H7 (cell line): ENCODE measurements at regions not wholly inside any gene's neighbourhood (a gene's known extent, or its start where the extent isn't known, plus 50 kb on each side); places are given as distances from the start of the nearest gene placed in this dataset.
"Not testable (repeated sequence)": the region's sequence is repeated elsewhere in the genome, so short reads cannot be mapped to it uniquely, and the experiment has no call there.

Experiments
- DNase-seq: peaks from one replicate; pipeline ENCODE4 v3.0.0; 2012
- H3K27me3 ChIP-seq: 2 replicates; pipeline ENCODE4 v1.6.0; 2011; ENCODE audit warnings: mild to moderate bottlenecking, low read length; ENCODE audit not compliant: control insufficient read depth, insufficient read depth
- H3K36me3 ChIP-seq: replicated peaks from 2 replicates; pipeline ENCODE4 v1.5.1; 2011; ENCODE audit warnings: low read length; ENCODE audit not compliant: control insufficient read depth, insufficient read depth
- H3K4me3 ChIP-seq: 2 replicates; pipeline ENCODE4 v1.5.1; 2011; ENCODE audit warnings: low read depth, mild to moderate bottlenecking, control low read depth, low read length, moderate library complexity; ENCODE audit not compliant: insufficient read depth

- DNase-seq: no peak
- Histone ChIP-seq H3K4me3 (no peak overlapping the region), H3K36me3 (no peaks in the 10 kb centered on the region), H3K27me3 (no peaks in the 10 kb centered on the region)
These were observed 191.4 kb downstream of the SPRY1 start for GRCh38 chr4:123587983-123588494.

- Histone ChIP-seq H3K36me3 (no peaks in the 10 kb centered on the region), H3K4me3 (no peak overlapping the region), H3K27me3 (no peaks in the 10 kb centered on the region)
- no peak for DNase-seq
These were observed 192.1 kb downstream of the SPRY1 start for GRCh38 chr4:123588631-123589241.

- Histone ChIP-seq H3K36me3 (no peaks in the 10 kb centered on the region), H3K27me3 (no peaks in the 10 kb centered on the region), H3K4me3 (no peak overlapping the region)
- DNase-seq: no peak
These were observed 192.7 kb downstream of the SPRY1 start for GRCh38 chr4:123589301-123589700.

- Histone ChIP-seq H3K36me3 (no peaks in the 10 kb centered on the region), H3K4me3 (no peak overlapping the region), H3K27me3 (no peaks in the 10 kb centered on the region)
- no peak for DNase-seq
These were observed 195.3 kb downstream of the SPRY1 start for GRCh38 chr4:123591875-123592274.

- Histone ChIP-seq H3K36me3 (no peaks in the 10 kb centered on the region), H3K4me3 (no peak overlapping the region), H3K27me3 (no peaks in the 10 kb centered on the region)
- no peak for DNase-seq
These were observed 197.1 kb downstream of the SPRY1 start for GRCh38 chr4:123593655-123594054.

GRCh38 chr4:123596805-123597204 is 200.2 kb downstream of the SPRY1 start:
- Histone ChIP-seq H3K4me3 (no peak overlapping the region), H3K27me3 (no peaks in the 10 kb centered on the region), H3K36me3 (no peaks in the 10 kb centered on the region)
- no peak for DNase-seq

GRCh38 chr4:123597586-123597985 is 201.0 kb downstream of the SPRY1 start:
- DNase-seq: no peak
- H3K36me3 ChIP-seq: no peaks in the 10 kb centered on the region
- no peaks in the 10 kb centered on the region for H3K27me3 ChIP-seq
- H3K4me3 ChIP-seq: no peak overlapping the region

GRCh38 chr4:123598331-123598730 is 201.7 kb downstream of the SPRY1 start:
- no peaks in the 10 kb centered on the region for H3K27me3 ChIP-seq
- H3K36me3 ChIP-seq: no peaks in the 10 kb centered on the region
- no peak overlapping the region for H3K4me3 ChIP-seq
- DNase-seq: no peak

- Histone ChIP-seq H3K36me3 (no peaks in the 10 kb centered on the region), H3K27me3 (no peaks in the 10 kb centered on the region), H3K4me3 (no peak overlapping the region)
- no peak for DNase-seq
These were observed 202.7 kb downstream of the SPRY1 start for GRCh38 chr4:123599061-123599919.

GRCh38 chr4:123599920-123600810 is 203.6 kb downstream of the SPRY1 start:
- Histone ChIP-seq H3K4me3 (no peak overlapping the region), H3K27me3 (no peaks in the 10 kb centered on the region), H3K36me3 (no peaks in the 10 kb centered on the region)
- peak; percentile 49 for DNase-seq

- no peak overlapping the region for H3K4me3 ChIP-seq
- H3K27me3 ChIP-seq: no peaks in the 10 kb centered on the region
- no peaks in the 10 kb centered on the region for H3K36me3 ChIP-seq
- no peak for DNase-seq
These were observed 204.7 kb downstream of the SPRY1 start for GRCh38 chr4:123600987-123601904.

- H3K4me3 ChIP-seq: no peak overlapping the region
- no peaks in the 10 kb centered on the region for H3K36me3 ChIP-seq
- no peaks in the 10 kb centered on the region for H3K27me3 ChIP-seq
- no peak for DNase-seq
These were observed 205.4 kb downstream of the SPRY1 start for GRCh38 chr4:123602007-123602406.

GRCh38 chr4:123603165-123603564 is 206.6 kb downstream of the SPRY1 start:
- no peak for DNase-seq
- Histone ChIP-seq H3K27me3 (no peaks in the 10 kb centered on the region), H3K36me3 (no peaks in the 10 kb centered on the region), H3K4me3 (no peak overlapping the region)

- DNase-seq, H3K4me3 ChIP-seq, H3K36me3 ChIP-seq, H3K27me3 ChIP-seq: not testable (repeated sequence)
These were observed 209.2 kb downstream of the SPRY1 start for GRCh38 chr4:123605797-123606196.
